ENCODE measurements at regions not wholly inside any gene's neighbourhood (a gene's known extent, or its start where the extent isn't known, plus 50 kb on each side); places are given as distances from the start of the nearest gene placed in this dataset.

DNA sequence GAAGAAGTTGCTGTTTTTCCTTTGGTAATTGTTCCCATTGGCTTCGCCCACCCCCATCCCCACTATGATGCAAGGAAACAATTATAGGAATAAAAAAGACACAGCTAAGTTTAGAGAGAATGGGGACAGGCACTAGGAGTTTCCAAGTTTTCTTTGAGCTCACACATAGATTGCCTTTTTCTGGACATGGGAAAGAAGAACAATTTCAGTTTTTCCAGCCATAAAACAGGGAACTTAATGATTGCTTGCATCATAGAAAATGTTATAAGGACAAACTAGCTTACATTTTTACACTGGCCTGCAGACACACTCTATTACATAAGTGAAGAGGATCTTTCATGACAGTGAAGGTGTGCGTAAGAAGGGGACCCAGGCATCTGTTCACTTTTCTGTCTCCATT, 142.3 kb upstream of the ZFHX3 start:
- FAIRE-seq = no peak

DNA sequence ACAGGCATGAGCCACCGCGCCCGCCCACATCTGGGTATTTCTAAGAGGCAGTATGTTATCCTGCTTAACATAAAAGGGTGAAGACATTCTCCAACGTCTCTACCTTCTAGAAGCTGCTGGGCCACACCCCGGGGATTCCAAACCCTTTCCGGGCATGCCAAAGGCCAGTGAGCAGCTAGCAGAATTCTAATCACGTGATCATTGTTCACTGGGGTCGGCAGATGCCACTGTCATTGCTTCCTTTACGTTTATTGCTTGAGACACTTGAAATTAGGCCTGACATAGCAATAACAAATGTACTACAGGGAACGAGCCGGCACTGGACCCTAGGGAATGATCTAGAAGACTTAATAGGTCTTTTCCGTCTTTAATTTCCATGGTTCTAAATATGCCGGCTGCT, 141.2 kb upstream of the ZFHX3 start:
- TF ChIP-seq, protein P1, sequence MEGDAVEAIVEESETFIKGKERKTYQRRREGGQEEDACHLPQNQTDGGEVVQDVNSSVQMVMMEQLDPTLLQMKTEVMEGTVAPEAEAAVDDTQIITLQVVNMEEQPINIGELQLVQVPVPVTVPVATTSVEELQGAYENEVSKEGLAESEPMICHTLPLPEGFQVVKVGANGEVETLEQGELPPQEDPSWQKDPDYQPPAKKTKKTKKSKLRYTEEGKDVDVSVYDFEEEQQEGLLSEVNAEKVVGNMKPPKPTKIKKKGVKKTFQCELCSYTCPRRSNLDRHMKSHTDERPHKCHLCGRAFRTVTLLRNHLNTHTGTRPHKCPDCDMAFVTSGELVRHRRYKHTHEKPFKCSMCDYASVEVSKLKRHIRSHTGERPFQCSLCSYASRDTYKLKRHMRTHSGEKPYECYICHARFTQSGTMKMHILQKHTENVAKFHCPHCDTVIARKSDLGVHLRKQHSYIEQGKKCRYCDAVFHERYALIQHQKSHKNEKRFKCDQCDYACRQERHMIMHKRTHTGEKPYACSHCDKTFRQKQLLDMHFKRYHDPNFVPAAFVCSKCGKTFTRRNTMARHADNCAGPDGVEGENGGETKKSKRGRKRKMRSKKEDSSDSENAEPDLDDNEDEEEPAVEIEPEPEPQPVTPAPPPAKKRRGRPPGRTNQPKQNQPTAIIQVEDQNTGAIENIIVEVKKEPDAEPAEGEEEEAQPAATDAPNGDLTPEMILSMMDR (IDR thresholded peaks at IDR 0.05; ENCODE audit: insufficient read depth, missing control alignments) = no peak
- DNase-seq (ENCODE audit: insufficient read length, low spot score) = no peak
- no peak for FAIRE-seq

More for the DNA sequence above, 142.3 kb upstream of the ZFHX3 start:
- no peak for DNase-seq (ENCODE audit: insufficient read length, low spot score)
- TF ChIP-seq, protein P1 (IDR thresholded peaks at IDR 0.05; ENCODE audit: insufficient read depth, missing control alignments) = no peak

DNA sequence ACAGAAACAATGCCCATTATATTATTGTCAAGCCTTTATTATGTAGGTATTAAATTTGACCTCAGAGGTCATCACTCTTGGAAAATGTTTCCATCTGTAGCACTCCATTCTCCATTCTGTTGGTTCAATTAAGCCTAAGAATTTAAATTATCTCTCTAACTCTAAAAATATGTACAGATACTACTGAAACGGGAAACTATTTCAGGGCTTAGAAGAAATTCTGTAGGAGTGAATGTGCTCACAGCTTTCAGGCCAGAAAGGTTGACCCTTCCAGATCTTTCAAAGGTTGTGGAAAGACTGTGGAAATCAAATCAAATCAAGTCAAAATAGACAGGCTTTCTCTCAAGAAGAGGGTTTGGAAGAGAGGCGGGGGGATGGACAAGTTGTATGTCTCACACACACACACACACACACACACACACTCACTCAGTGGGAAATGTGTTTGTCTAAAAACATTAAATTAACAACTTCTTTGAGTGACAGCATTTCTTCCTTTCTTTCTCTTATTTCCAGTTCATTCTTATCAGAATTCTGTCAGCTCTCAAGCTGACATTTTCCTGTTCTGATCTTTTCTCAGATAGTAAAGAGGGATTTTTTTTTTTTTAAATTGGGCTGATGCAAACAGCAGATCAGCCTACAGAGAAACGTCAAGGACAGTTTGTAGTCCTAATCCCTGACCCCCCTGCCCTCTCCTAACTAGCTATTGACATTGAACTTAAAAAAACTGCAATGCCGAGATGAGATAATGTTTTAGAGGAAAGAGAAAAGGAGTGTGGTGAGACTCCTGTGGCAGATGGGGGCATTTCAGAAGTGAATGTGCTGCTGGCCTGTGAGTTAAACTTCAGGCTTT, 139.0 kb upstream of the ZFHX3 start:
- TF ChIP-seq, protein P1 (IDR thresholded peaks at IDR 0.05; ENCODE audit: insufficient read depth, missing control alignments) = no peak
- FAIRE-seq (no peak), DNase-seq (ENCODE audit: insufficient read length, low spot score) (no peak)

DNA sequence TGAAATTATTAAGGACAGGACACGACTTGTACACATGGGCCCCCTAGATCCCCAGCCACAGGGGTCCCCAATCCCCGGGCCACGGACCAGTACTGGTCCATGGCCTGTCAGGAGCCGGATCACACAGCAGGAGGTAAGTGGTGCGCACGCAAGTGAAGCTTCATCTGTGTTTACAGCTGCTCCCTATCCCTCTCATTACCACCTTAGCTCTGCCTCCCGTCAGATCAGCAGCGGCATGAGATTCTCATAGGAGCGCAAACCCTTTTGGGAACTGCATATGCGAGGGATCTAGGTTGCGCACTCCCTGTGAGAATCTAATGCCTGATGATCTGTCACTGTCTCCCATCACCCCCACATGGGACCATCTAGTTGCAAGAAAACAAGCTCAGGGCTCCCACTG, 137.8 kb upstream of the ZFHX3 start:
- TF ChIP-seq, protein P1 (IDR thresholded peaks at IDR 0.05; ENCODE audit: insufficient read depth, missing control alignments) = no peak
- DNase-seq (ENCODE audit: insufficient read length, low spot score) = no peak
- no peak for FAIRE-seq

DNA sequence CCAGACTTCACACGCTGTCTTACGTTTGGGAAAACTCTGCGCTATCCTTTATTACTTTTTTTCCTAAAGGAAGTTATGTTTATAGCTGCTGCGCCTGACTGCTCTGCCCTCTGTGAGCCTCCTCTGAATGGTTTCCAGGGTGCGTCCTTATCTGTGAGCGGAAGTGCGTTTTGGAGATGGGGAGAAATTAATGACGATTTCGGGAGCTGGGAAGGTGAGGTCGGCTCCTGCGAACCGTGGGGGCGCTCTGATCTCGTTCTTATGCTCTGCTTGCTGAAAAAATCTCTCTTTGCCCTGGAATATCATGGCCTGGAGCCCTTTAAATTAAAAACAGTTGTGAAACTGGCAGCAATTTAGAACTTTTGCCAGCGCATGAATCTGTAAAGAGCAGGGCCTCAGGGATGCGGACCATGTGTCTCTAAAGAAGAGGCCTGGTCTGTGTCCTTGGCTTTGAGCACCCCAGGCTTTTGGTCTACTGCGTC, 135.7 kb upstream of the ZFHX3 start:
- no peak for DNase-seq (ENCODE audit: insufficient read length, low spot score)
- TF ChIP-seq, protein P1 (IDR thresholded peaks at IDR 0.05; ENCODE audit: insufficient read depth, missing control alignments) = no peak
- FAIRE-seq = no peak

DNA sequence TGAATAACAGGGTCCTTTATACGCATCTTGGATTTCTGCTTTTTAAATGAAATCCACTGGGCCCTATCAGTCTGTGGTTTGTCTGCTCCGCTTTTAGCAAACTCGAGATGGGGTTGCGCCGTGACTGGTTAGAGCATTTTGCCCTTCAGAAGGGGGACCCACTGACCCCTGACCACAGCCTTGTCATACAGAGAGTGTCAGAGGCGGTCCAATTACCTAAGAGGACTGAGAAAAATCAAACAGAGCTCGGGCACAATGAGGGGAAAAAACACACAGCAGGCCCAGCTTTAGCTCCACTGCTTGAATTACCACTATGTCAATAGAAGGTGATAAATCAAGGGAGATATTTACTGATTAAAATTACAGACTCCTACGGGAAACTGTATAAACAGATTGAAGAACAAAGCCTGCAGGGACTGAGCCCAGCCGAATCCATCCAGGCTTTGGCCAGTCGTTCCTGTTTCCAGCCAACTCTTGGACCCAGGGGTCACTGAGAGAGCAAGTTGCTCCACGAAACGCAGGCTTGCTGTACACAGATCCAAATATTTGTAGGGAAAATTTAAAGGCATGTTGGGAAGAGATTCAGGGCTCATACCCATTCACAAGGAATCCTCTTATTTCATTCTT, 131.9 kb upstream of the ZFHX3 start:
- TF ChIP-seq, protein P1 (IDR thresholded peaks at IDR 0.05; ENCODE audit: insufficient read depth, missing control alignments) = no peak
- no peak for DNase-seq (ENCODE audit: insufficient read length, low spot score)
- FAIRE-seq = no peak
